ENCODE measurements at regions not wholly inside any gene's neighbourhood (a gene's known extent, or its start where the extent isn't known, plus 50 kb on each side); places are given as distances from the start of the nearest gene placed in this dataset.

- TF ChIP-seq ZNF565 (CRISPR knock-in tag; conservative IDR thresholded peaks at IDR 0.05; ENCODE audit: low read depth) (no peak), ZC3H10 (CRISPR knock-in tag; IDR thresholded peaks at IDR 0.05) (no peak), TOX (CRISPR knock-in tag; IDR thresholded peaks at IDR 0.05; ENCODE audit: borderline replicate concordance) (no peak), ARNTL (CRISPR knock-in tag; IDR thresholded peaks at IDR 0.05; ENCODE audit: borderline replicate concordance, low read depth) (no peak), OSR1 (CRISPR knock-in tag; IDR thresholded peaks at IDR 0.05) (no peak), ZFP3 (CRISPR knock-in tag; IDR thresholded peaks at IDR 0.05) (no peak), ESRRG (CRISPR knock-in tag; IDR thresholded peaks at IDR 0.05) (no peak), ZNF70 (CRISPR knock-in tag; IDR thresholded peaks at IDR 0.05) (no peak), PATZ1 (CRISPR knock-in tag; IDR thresholded peaks at IDR 0.05; ENCODE audit: borderline replicate concordance) (no peak), RARB (CRISPR knock-in tag; IDR thresholded peaks at IDR 0.05) (no peak), PPARA (CRISPR knock-in tag; IDR thresholded peaks at IDR 0.05; ENCODE audit: borderline replicate concordance) (no peak), ZFP30 (CRISPR knock-in tag; IDR thresholded peaks at IDR 0.05) (no peak), GLIS3 (CRISPR knock-in tag; IDR thresholded peaks at IDR 0.05) (no peak)
Observed at GRCh38 chr1:119228335-119229080, 88.1 kb upstream of the WARS2 start.
